ENCODE measurements at regions not wholly inside any gene's neighbourhood (a gene's known extent, or its start where the extent isn't known, plus 50 kb on each side); places are given as distances from the start of the nearest gene placed in this dataset.

DNA sequence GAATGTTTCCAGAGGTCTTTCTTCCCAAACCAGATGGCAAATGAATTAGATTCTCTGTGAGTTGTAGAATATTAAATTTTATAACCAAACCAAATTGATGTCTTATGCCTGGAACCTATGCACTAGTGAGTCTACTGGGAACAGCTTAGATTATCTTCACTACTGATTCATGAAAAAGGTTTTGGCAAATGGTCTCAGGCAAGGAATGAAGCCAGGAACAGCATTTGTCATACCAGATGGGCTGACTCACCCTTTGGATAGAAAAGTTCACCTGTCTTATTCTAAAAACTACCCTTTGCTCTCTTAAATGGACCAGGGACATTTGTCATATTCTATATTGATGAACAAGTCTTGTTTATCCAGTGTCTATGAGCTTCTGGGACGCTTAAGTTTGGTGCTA, 135.4 kb upstream of the ECI2 start:
- TF ChIP-seq EP300 (IDR thresholded peaks at IDR 0.05), result no peak
- no peak for TF ChIP-seq CTCF (IDR thresholded peaks at IDR 0.05)
